Thoracic aorta (tissue), 2 donors: ENCODE measurements at regions not wholly inside any gene's neighbourhood (a gene's known extent, or its start where the extent isn't known, plus 50 kb on each side); places are given as distances from the start of the nearest gene placed in this dataset.

Source experiments
- ATAC-seq: fragments of 150-250 bp; one replicate; pipeline ENCODE4 v1.8.0; 2017; ENCODE audit warnings: low read depth; ENCODE audit not compliant: insufficient number of reproducible peaks, low FRiP score
- DNase-seq: peaks from one replicate; pipeline ENCODE4 v3.0.0-alpha.2; 2020; ENCODE audit warnings: low spot score
- H3K27ac ChIP-seq, 2 donors: fragments of 200-600 bp; sonication (generic); 1 replicate in 1 of 2; 2 replicates in 1 of 2; pipeline ENCODE4 v1.5.1; 2016; ENCODE audit warnings: mild to moderate bottlenecking in 2 of 2, moderate library complexity in 2 of 2
- H3K27me3 ChIP-seq: fragments of 200-600 bp; sonication (generic); replicated peaks from 2 replicates; pipeline ENCODE4 v1.6.0; 2016; ENCODE audit warnings: mild to moderate bottlenecking; ENCODE audit not compliant: insufficient read depth
- H3K36me3 ChIP-seq: fragments of 200-600 bp; sonication (generic); one replicate; pipeline ENCODE4 v1.5.1; 2016
- H3K4me1 ChIP-seq, 2 donors: fragments of 200-600 bp; sonication (generic); 1 replicate in 1 of 2; 2 replicates in 1 of 2; pipeline versions ENCODE4 v1.5.1 to v1.6.0; 2016; ENCODE audit warnings: low read depth in 2 of 2, mild to moderate bottlenecking in 1 of 2; ENCODE audit not compliant: control insufficient read depth in 1 of 2
- H3K4me3 ChIP-seq: fragments of 200-600 bp; sonication (generic); 2 replicates; pipeline ENCODE4 v1.5.1; 2016; ENCODE audit warnings: mild to moderate bottlenecking
- H3K9me3 ChIP-seq: fragments of 200-600 bp; sonication (generic); 2 replicates; pipeline ENCODE4 v1.5.1; 2016
- TF ChIP-seq, protein P1 (sequence below): fragments of 200-600 bp; sonication (generic); IDR thresholded peaks from one replicate; pipeline ENCODE4 v1.5.1; 2019; ENCODE audit warnings: antibody characterized with exemption

DNA sequence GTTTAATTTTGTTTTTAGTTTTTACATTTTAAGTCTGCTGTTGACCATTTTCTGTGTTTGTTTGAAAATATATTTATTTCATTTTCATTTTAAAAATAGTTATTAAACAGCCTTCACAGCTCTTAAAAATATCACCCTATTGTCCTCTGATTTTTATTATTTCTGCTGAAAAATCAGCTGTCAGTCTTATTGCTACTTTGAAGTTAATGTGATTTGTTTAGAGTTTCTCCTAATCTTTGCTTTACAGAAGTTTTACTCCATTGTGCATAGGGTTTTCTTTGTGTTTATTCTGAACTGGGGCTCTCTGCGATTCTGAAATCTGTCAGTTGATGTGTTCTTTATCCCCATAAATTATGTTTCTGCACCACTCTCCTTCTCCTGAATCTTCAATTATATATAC, 486.3 kb downstream of the SOX5 start:
- H3K4me1 ChIP-seq: no peaks in the 10 kb centered on the region
- no peak for ATAC-seq
- TF ChIP-seq, protein P1, sequence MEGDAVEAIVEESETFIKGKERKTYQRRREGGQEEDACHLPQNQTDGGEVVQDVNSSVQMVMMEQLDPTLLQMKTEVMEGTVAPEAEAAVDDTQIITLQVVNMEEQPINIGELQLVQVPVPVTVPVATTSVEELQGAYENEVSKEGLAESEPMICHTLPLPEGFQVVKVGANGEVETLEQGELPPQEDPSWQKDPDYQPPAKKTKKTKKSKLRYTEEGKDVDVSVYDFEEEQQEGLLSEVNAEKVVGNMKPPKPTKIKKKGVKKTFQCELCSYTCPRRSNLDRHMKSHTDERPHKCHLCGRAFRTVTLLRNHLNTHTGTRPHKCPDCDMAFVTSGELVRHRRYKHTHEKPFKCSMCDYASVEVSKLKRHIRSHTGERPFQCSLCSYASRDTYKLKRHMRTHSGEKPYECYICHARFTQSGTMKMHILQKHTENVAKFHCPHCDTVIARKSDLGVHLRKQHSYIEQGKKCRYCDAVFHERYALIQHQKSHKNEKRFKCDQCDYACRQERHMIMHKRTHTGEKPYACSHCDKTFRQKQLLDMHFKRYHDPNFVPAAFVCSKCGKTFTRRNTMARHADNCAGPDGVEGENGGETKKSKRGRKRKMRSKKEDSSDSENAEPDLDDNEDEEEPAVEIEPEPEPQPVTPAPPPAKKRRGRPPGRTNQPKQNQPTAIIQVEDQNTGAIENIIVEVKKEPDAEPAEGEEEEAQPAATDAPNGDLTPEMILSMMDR: no peak

GRCh38 chr12:23464241-23464812, 485.1 kb downstream of the SOX5 start:
- DNase-seq (no peak), ATAC-seq (no peak)
- Histone ChIP-seq H3K27me3 (no peaks in the 10 kb centered on the region), H3K36me3 (no peaks in the 10 kb centered on the region), H3K9me3 (peaks cover 4% of the 10 kb centered on the region), H3K4me1 (no peaks in the 10 kb centered on the region), H3K4me3 (no peak overlapping the region), H3K27ac (no peak overlapping the region)
- TF ChIP-seq, protein P1: no peak

More for the DNA sequence above, 486.3 kb downstream of the SOX5 start:
- peaks cover 4% of the 10 kb centered on the region for H3K9me3 ChIP-seq
- no peaks in the 10 kb centered on the region for H3K27me3 ChIP-seq
- no peak overlapping the region for H3K4me3 ChIP-seq
- H3K36me3 ChIP-seq: no peaks in the 10 kb centered on the region
- H3K27ac ChIP-seq: no peak overlapping the region
- DNase-seq: no peak

GRCh38 chr12:23472329-23472971, 477.0 kb downstream of the SOX5 start:
- Histone ChIP-seq H3K9me3 (peaks cover 3% of the 10 kb centered on the region), H3K4me1 (no peaks in the 10 kb centered on the region), H3K36me3 (no peaks in the 10 kb centered on the region), H3K27ac (no peak overlapping the region), H3K27me3 (no peaks in the 10 kb centered on the region), H3K4me3 (no peak overlapping the region)
- DNase-seq (no peak), ATAC-seq (no peak)
- TF ChIP-seq, protein P1: no peak

GRCh38 chr12:23473071-23473470, 476.4 kb downstream of the SOX5 start:
- TF ChIP-seq, protein P1: no peak
- H3K27ac ChIP-seq: no peak overlapping the region
- peaks cover 3% of the 10 kb centered on the region for H3K9me3 ChIP-seq
- H3K4me1 ChIP-seq: no peaks in the 10 kb centered on the region
- H3K27me3 ChIP-seq: no peaks in the 10 kb centered on the region
- no peak for DNase-seq
- ATAC-seq: no peak
- H3K36me3 ChIP-seq: no peaks in the 10 kb centered on the region
- no peak overlapping the region for H3K4me3 ChIP-seq

GRCh38 chr12:23474438-23474976, 475.0 kb downstream of the SOX5 start:
- H3K4me3 ChIP-seq: no peak overlapping the region
- ATAC-seq: no peak
- H3K4me1 ChIP-seq: no peaks in the 10 kb centered on the region
- no peak for DNase-seq
- TF ChIP-seq, protein P1: no peak
- H3K9me3 ChIP-seq: peaks cover 3% of the 10 kb centered on the region
- H3K36me3 ChIP-seq: no peaks in the 10 kb centered on the region
- H3K27me3 ChIP-seq: no peaks in the 10 kb centered on the region
- no peak overlapping the region for H3K27ac ChIP-seq
